ENCODE measurements at regions not wholly inside any gene's neighbourhood (a gene's known extent, or its start where the extent isn't known, plus 50 kb on each side); places are given as distances from the start of the nearest gene placed in this dataset.

DNA sequence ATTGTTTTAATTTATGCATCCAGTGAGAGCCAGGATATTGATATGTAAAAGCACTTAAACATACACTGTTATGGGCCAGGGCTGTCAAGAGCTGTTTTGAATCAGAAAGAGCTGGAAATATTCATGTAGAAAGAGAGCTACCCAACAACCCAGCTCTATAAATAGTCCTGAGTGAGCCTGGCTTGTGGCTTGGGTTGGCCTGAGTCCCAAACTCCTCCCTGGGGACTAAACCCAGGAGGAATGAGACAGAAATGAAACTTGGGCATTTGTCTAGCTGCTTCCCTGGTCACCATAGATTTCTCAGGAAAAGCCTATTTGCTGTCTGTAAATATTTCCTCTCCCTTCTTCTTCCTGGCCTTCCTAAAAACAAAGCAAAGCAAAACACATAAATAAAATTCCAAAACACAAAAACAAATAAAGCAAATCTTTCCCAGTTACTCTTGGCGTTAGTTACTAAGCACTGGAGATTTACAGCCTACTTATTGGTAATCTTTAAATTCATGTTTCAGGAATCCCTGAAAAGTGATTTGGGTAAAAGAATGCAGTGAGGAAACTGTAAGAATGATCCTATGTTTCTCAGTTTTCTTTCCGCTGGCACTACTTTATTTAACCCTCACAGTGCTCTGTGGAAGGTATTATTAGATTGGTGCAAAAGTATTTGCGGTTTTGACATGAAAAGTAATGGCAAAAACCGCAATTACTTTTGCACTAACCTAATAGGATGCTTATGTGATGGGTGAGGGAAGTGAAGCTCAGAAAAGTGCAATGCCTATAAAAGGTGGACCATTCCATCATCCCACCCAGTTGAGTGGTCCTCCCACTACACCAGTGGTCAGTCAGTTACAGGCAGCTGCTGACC, 111.8 kb downstream of the CARTPT start:
- Mint-ChIP-seq H3K9me3 (ENCODE audit: low read depth) (peaks cover 12% of the 10 kb centered on the region), H3K27ac (no peak overlapping the region), H3K4me1 (peaks cover 3% of the 10 kb centered on the region), H3K36me3 (no peaks in the 10 kb centered on the region), H3K27me3 (peaks cover 2% of the 10 kb centered on the region), H3K4me3 (no peak overlapping the region)
- CTCF ChIA-PET = no interaction called here
- ATAC-seq = no peak
- DNase-seq = no peak

- ATAC-seq = no peak
- H3K27me3 Mint-ChIP-seq = peaks cover 2% of the 10 kb centered on the region
- no peak overlapping the region for H3K4me3 Mint-ChIP-seq
- peaks cover 3% of the 10 kb centered on the region for H3K9me3 Mint-ChIP-seq (ENCODE audit: low read depth)
- no peak overlapping the region for H3K27ac Mint-ChIP-seq
- H3K36me3 Mint-ChIP-seq = no peaks in the 10 kb centered on the region
- CTCF ChIA-PET = no interaction called here
- DNase-seq = no peak
- H3K4me1 Mint-ChIP-seq = peaks cover 3% of the 10 kb centered on the region
Observed at GRCh38 chr5:71832812-71833715, 114.0 kb downstream of the CARTPT start.

DNA sequence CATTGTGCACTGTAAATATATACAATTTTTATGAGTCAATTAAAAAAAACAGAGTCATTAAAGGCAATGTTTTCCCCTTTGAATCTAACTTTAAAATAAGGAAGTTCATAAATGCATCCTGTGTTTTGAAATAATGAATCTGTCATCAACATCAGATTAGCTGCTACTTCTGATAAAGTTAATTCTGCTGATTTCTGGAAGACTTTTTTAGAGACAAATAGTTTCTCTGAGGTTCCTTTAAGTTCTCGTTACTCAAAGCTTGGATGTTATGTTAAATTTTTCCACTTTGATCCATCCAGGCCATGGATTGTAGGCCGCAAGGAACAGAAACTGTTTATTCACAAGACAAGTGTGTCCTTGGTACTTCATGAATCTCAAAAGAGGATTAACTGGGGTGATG, 115.5 kb downstream of the CARTPT start:
- Mint-ChIP-seq H3K4me3 (no peak overlapping the region), H3K27me3 (peaks cover 4% of the 10 kb centered on the region), H3K9me3 (ENCODE audit: low read depth) (no peaks in the 10 kb centered on the region), H3K4me1 (no peaks in the 10 kb centered on the region), H3K27ac (no peak overlapping the region), H3K36me3 (no peaks in the 10 kb centered on the region)
- no peak for DNase-seq
- ATAC-seq = no peak
- CTCF ChIA-PET = no interaction called here

- Mint-ChIP-seq H3K27me3 (peaks cover 4% of the 10 kb centered on the region), H3K4me1 (no peaks in the 10 kb centered on the region), H3K27ac (no peak overlapping the region), H3K36me3 (no peaks in the 10 kb centered on the region), H3K4me3 (no peak overlapping the region), H3K9me3 (ENCODE audit: low read depth) (no peaks in the 10 kb centered on the region)
- CTCF ChIA-PET = interaction anchor here (0.5 kb wide), 1 partner anchor 396 kb away, joined by 4 read pairs; no protein-coding TSS in a partner anchor
- ATAC-seq (no peak), DNase-seq (no peak)
Observed at GRCh38 chr5:71836084-71836483, 117.0 kb downstream of the CARTPT start.

GRCh38 chr5:71836559-71837112, 117.6 kb downstream of the CARTPT start:
- Mint-ChIP-seq H3K27ac (no peak overlapping the region), H3K4me1 (no peaks in the 10 kb centered on the region), H3K36me3 (no peaks in the 10 kb centered on the region), H3K9me3 (ENCODE audit: low read depth) (no peaks in the 10 kb centered on the region), H3K4me3 (no peak overlapping the region), H3K27me3 (peaks cover 4% of the 10 kb centered on the region)
- CTCF ChIA-PET = no interaction called here
- DNase-seq (no peak), ATAC-seq (no peak)

DNA sequence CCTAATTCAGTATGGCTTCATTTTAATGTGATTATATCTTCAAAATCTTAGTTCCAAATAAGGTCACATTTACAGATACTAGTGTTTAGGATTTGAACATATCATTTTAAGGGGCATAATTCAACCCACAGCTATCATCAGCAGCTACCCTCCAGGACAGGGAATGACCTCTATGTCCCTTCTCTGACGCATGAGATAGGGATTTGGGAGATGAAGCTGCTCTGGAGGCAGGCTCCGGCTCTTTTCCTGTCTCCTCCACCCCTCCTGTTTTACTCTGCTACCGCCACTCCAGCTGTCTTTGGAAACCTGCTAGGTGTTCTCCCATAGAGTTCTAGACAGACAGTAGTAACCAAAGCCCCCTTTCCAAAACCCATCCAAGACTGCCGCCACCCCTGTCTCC, 119.2 kb downstream of the CARTPT start:
- H3K36me3 Mint-ChIP-seq = no peaks in the 10 kb centered on the region
- CTCF ChIA-PET = no interaction called here

DNA sequence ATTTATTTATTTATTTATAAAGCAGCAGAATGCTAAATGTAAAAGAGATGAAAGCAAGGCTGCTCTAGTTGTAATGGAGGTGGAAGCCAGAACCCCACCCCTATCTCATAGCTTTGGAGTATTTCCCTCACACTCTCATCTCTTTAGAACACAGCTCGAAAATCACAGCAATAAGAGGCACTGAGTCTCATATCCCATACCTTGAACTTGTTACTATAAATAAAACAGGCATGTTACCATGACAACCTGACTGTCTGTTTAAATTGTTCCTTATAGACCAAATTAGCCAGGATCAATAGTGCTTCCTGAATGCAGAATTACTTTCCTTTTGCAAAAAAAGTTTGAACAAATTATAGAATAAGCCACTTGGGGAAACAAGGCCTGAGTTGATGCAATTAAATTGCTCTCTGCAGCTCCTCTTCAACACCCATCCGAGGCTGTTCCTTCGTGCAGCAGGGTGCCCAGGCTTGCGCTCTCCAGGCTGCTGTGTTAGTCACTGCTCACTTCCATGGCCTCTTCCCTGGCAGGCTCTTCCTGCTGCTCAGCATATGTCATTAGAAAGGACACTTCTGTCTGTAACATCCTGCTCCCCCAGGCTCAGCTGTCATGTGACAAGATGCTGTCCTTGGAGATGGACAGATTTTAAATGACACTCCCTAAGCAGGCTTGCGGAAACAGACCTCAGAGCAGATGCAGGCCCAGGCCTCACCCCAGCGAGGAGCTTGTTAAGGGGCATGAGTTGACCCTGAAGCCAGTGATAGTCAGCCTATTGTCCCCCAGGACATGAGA, 120.2 kb downstream of the CARTPT start:
- Mint-ChIP-seq H3K4me1 (no peaks in the 10 kb centered on the region), H3K27me3 (peaks cover 4% of the 10 kb centered on the region), H3K4me3 (no peak overlapping the region), H3K9me3 (ENCODE audit: low read depth) (no peaks in the 10 kb centered on the region), H3K27ac (no peak overlapping the region), H3K36me3 (no peaks in the 10 kb centered on the region)
- ATAC-seq (no peak), DNase-seq (no peak)
- CTCF ChIA-PET = no interaction called here

More for the DNA sequence above, 119.2 kb downstream of the CARTPT start:
- H3K27me3 Mint-ChIP-seq = peaks cover 4% of the 10 kb centered on the region
- no peaks in the 10 kb centered on the region for H3K9me3 Mint-ChIP-seq (ENCODE audit: low read depth)
- DNase-seq = no peak
- no peak for ATAC-seq
- H3K27ac Mint-ChIP-seq = no peak overlapping the region
- no peaks in the 10 kb centered on the region for H3K4me1 Mint-ChIP-seq
- H3K4me3 Mint-ChIP-seq = no peak overlapping the region

DNA sequence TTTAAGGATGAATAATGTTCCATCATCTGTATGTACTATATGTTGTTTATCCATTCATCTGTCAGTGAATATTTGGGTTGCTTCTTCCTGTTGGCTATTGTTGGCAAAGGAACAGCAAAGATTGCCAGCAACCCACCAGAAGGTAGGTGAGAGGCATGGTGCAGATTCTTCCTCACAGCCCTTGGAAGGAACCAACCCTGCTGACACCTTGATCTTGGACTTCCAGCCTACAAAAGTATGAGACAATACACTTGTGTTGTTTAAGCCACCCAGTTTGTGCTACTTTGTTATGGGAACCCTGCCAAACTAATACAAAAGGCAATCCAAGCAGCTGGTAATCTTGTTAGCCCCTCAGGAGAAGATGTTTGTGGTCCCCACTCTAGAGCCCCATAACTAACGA, 122.0 kb downstream of the CARTPT start:
- no peaks in the 10 kb centered on the region for H3K9me3 Mint-ChIP-seq (ENCODE audit: low read depth)
- ATAC-seq = no peak
- CTCF ChIA-PET = no interaction called here

GRCh38 chr5:71843111-71843510, 124.0 kb downstream of the CARTPT start:
- ATAC-seq (no peak), DNase-seq (no peak)
- H3K9me3 Mint-ChIP-seq (ENCODE audit: low read depth) = no peaks in the 10 kb centered on the region
- CTCF ChIA-PET = no interaction called here
- no peaks in the 10 kb centered on the region for H3K36me3 Mint-ChIP-seq
- H3K4me3 Mint-ChIP-seq = no peak overlapping the region
- no peaks in the 10 kb centered on the region for H3K4me1 Mint-ChIP-seq
- peaks cover 12% of the 10 kb centered on the region for H3K27me3 Mint-ChIP-seq
- no peak overlapping the region for H3K27ac Mint-ChIP-seq

More for the DNA sequence above, 122.0 kb downstream of the CARTPT start:
- H3K36me3 Mint-ChIP-seq = no peaks in the 10 kb centered on the region
- H3K4me1 Mint-ChIP-seq = no peaks in the 10 kb centered on the region
- H3K27ac Mint-ChIP-seq = no peak overlapping the region
- peaks cover 2% of the 10 kb centered on the region for H3K27me3 Mint-ChIP-seq
- no peak overlapping the region for H3K4me3 Mint-ChIP-seq
- DNase-seq = no peak

GRCh38 chr5:71844862-71845261, 125.8 kb downstream of the CARTPT start:
- no peaks in the 10 kb centered on the region for H3K4me1 Mint-ChIP-seq

DNA sequence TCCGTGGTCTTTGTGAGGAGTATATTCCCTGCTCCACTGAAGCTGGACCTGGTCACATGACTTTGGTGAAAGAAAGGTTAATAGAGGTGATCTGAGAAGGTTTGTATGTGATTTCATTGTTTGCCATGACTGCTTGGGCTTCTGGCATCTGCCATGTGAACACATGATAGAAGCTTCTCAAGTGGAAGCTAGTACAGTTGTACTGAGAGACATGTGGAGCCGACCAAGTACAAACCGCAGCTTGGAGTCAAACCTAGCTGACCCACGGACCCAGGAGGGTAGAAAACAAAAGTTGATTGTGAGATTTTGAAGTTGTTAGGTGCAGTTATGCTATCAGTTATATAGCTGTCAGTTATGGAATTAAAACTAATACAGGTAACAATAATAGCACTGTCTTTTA, 140.4 kb downstream of the CARTPT start:
- Mint-ChIP-seq H3K27ac (no peak overlapping the region), H3K9me3 (ENCODE audit: low read depth) (no peaks in the 10 kb centered on the region), H3K4me3 (no peak overlapping the region), H3K36me3 (no peaks in the 10 kb centered on the region), H3K4me1 (no peaks in the 10 kb centered on the region), H3K27me3 (peaks cover 3% of the 10 kb centered on the region)
- ATAC-seq = no peak
- DNase-seq = no peak
- CTCF ChIA-PET = no interaction called here

More at GRCh38 chr5:71844862-71845261, 125.8 kb downstream of the CARTPT start:
- Mint-ChIP-seq H3K27me3 (peaks cover 10% of the 10 kb centered on the region), H3K9me3 (ENCODE audit: low read depth) (peaks cover 2% of the 10 kb centered on the region), H3K27ac (no peak overlapping the region), H3K36me3 (no peaks in the 10 kb centered on the region), H3K4me3 (no peak overlapping the region)
- no peak for ATAC-seq
- CTCF ChIA-PET = no interaction called here
- no peak for DNase-seq

DNA sequence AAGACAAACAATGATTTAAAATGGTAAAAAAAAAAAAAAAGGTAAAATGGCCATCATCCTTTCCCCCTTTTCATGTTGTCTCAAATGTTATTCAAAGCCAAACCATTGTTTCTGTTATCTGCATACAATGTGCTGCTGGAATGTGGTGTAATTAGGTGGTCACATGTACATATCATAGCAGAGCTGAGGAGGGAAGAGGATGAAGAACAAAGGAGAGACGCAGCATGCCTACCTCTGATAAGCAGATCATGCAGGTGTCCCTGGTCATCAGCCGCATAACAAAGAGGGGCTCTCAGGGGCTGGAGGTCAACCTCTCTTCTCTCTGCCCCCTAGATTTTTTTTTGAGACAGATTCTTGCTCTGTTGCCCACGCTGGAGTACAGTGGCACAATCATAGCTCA, 141.0 kb downstream of the CARTPT start:
- no peak overlapping the region for H3K27ac Mint-ChIP-seq
- no peaks in the 10 kb centered on the region for H3K36me3 Mint-ChIP-seq
- no peaks in the 10 kb centered on the region for H3K9me3 Mint-ChIP-seq (ENCODE audit: low read depth)

DNA sequence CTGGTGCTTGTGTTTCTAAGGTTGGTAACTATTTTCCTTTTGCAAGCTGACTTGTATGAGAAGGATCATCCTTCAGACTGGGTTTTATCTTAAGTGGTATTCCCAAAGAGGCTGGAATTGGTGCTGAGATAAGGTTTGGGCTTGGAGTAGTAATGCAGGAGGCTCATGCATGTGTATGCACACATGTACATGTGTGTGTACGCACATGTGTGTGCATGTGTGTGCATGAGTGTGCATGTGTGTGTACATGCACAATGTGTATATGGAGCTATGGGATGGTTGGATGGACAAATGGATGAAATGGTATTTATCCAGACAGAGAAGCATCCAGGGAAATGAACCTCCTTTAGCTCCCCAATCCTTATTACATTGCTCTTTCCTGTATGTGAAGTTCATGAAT, 142.6 kb downstream of the CARTPT start:
- H3K27me3 Mint-ChIP-seq = no peaks in the 10 kb centered on the region
- H3K27ac Mint-ChIP-seq = no peak overlapping the region
- CTCF ChIA-PET = no interaction called here
- no peaks in the 10 kb centered on the region for H3K4me1 Mint-ChIP-seq
- DNase-seq (no peak), ATAC-seq (no peak)
- H3K36me3 Mint-ChIP-seq = no peaks in the 10 kb centered on the region
- H3K9me3 Mint-ChIP-seq (ENCODE audit: low read depth) = no peaks in the 10 kb centered on the region
- no peak overlapping the region for H3K4me3 Mint-ChIP-seq

More for the DNA sequence above, 141.0 kb downstream of the CARTPT start:
- H3K4me1 Mint-ChIP-seq = no peaks in the 10 kb centered on the region
- peaks cover 3% of the 10 kb centered on the region for H3K27me3 Mint-ChIP-seq
- CTCF ChIA-PET = no interaction called here
- DNase-seq (no peak), ATAC-seq (no peak)
- no peak overlapping the region for H3K4me3 Mint-ChIP-seq
